H1 (cell line): ENCODE measurements at regions not wholly inside any gene's neighbourhood (a gene's known extent, or its start where the extent isn't known, plus 50 kb on each side); places are given as distances from the start of the nearest gene placed in this dataset.

Experiments used
- CTCF ChIA-PET: fragments of 300-600 bp; sonication (Branson Sonifier 250); formaldehyde crosslinking; loops from one replicate; lab custom pipeline; 2021; ENCODE audit not compliant: partially characterized antibody; lab: Charles Lee
- POLR2A ChIA-PET: fragments of 300-600 bp; sonication (Branson Sonifier 250); formaldehyde crosslinking; loops from one replicate; lab custom pipeline; 2021; ENCODE audit warnings: inconsistent platforms; ENCODE audit not compliant: partially characterized antibody; lab: Charles Lee
- DNase-seq, 2 experiments: peaks; one replicate each; pipeline versions ENCODE4 v3.0.0 to v3.0.0-alpha.2; 2010 to 2022; ENCODE audit warnings: low spot score in 2 of 2, low read depth in 1 of 2, mixed read lengths in 1 of 2
- FAIRE-seq: peaks from 2 replicates; lab custom pipeline; 2011; peaks lifted over from hg19 to GRCh38; lab: Jason Lieb, UNC
- H2AFZ ChIP-seq: 2 replicates; pipeline ENCODE4 v1.8.1; 2012; ENCODE audit warnings: low read length, inconsistent platforms
- H2AK5ac ChIP-seq: 2 replicates; pipeline ENCODE4 v1.6.1; 2013; ENCODE audit warnings: low read depth, low read length
- H2BK120ac ChIP-seq: replicated peaks from 2 replicates; pipeline ENCODE3; 2013; ENCODE audit warnings: low read depth, low read length, inconsistent platforms
- H2BK12ac ChIP-seq: 2 replicates; pipeline ENCODE4 v1.6.1; 2013; ENCODE audit warnings: low read depth, low read length
- H2BK15ac ChIP-seq: 2 replicates; pipeline ENCODE4 v1.6.1; 2013; ENCODE audit warnings: low read length
- H2BK20ac ChIP-seq: 2 replicates; pipeline ENCODE4 v1.6.1; 2013; ENCODE audit warnings: low read length
- H2BK5ac ChIP-seq: 2 replicates; pipeline ENCODE4 v1.6.1; 2013; ENCODE audit warnings: low read depth, low read length
- H3K14ac ChIP-seq: 2 replicates; pipeline ENCODE4 v1.6.1; 2013; ENCODE audit warnings: inconsistent platforms; ENCODE audit not compliant: insufficient read length
- H3K18ac ChIP-seq: 2 replicates; pipeline ENCODE4 v1.6.1; 2013; ENCODE audit warnings: low read length; ENCODE audit errors: extremely low read depth
- H3K23ac ChIP-seq: 2 replicates; pipeline ENCODE4 v1.6.1; 2013; ENCODE audit warnings: inconsistent platforms; ENCODE audit not compliant: insufficient read length
- H3K23me2 ChIP-seq: 2 replicates; pipeline ENCODE4 v1.6.1; 2013; ENCODE audit warnings: low read depth, low read length
- H3K27ac ChIP-seq: 2 replicates; pipeline ENCODE4 v1.6.1; 2011; ENCODE audit warnings: low read depth, low read length, inconsistent platforms
- H3K27me3 ChIP-seq, 4 experiments: replicated peaks in 1 of 4; 1 replicate in 1 of 4; 2 replicates in 3 of 4; pipeline versions ENCODE4 v1.6.1 to v1.8.1; 2011 to 2013; ENCODE audit warnings: low read length in 3 of 4, mild to moderate bottlenecking in 3 of 4, inconsistent platforms in 2 of 4, mixed read lengths in 2 of 4, moderate library complexity in 1 of 4; ENCODE audit not compliant: control insufficient read depth in 3 of 4, insufficient read depth in 3 of 4; ENCODE audit errors: extremely low read depth in 1 of 4
- H3K36me3 ChIP-seq, 4 experiments: 2 replicates each; pipeline versions ENCODE4 v1.6.1 to v1.8.1; 2011 to 2013; ENCODE audit warnings: mild to moderate bottlenecking in 4 of 4, low read length in 3 of 4, moderate library complexity in 2 of 4, control low read depth in 1 of 4, inconsistent platforms in 1 of 4; ENCODE audit not compliant: insufficient read depth in 4 of 4, control insufficient read depth in 2 of 4
- H3K4ac ChIP-seq: replicated peaks from 2 replicates; pipeline ENCODE3; 2013; ENCODE audit warnings: low read length, low read depth, mixed read lengths, inconsistent platforms; ENCODE audit not compliant: insufficient read length
- H3K4me1 ChIP-seq, 4 experiments: replicated peaks in 1 of 4; 1 replicate in 1 of 4; 2 replicates in 3 of 4; pipeline versions ENCODE4 v1.6.1 to v1.8.1; 2011 to 2013; ENCODE audit warnings: low read length in 3 of 4, inconsistent platforms in 2 of 4, mixed read lengths in 1 of 4; ENCODE audit not compliant: insufficient read depth in 4 of 4, control insufficient read depth in 3 of 4
- H3K4me2 ChIP-seq, 2 experiments: 2 replicates each; pipeline versions ENCODE4 v1.6.1 to v1.8.1; 2011 to 2013; ENCODE audit warnings: low read depth in 2 of 2, low read length in 2 of 2, control low read depth in 1 of 2, inconsistent platforms in 1 of 2, mild to moderate bottlenecking in 1 of 2; ENCODE audit not compliant: insufficient read depth in 1 of 2
- H3K4me3 ChIP-seq, 4 experiments: fragments of 200-600, 300-600 bp in 1 of 4; sonication (generic), shearing (Covaris generic), sonication (Bioruptor Twin) in 1 of 4; 2 replicates each; pipeline versions ENCODE4 v1.5.1 to v1.8.1; 2011 to 2016; ENCODE audit warnings: low read length in 4 of 4, low read depth in 3 of 4, control low read depth in 2 of 4, inconsistent platforms in 2 of 4, mild to moderate bottlenecking in 2 of 4, mixed read lengths in 1 of 4, moderate library complexity in 1 of 4; ENCODE audit not compliant: insufficient read depth in 2 of 4; ENCODE audit errors: extremely low read depth in 1 of 4
- H3K56ac ChIP-seq: replicated peaks from 2 replicates; pipeline ENCODE3; 2013; ENCODE audit warnings: low read depth, mild to moderate bottlenecking, mixed read lengths, low read length, inconsistent platforms; ENCODE audit not compliant: insufficient read length
- H3K79me1 ChIP-seq: 2 replicates; pipeline ENCODE4 v1.6.1; 2013; ENCODE audit warnings: low read depth, low read length, control low read depth
- H3K79me2 ChIP-seq, 2 experiments: 2 replicates each; pipeline versions ENCODE4 v1.6.1 to v1.8.1; 2012 to 2013; ENCODE audit warnings: low read length in 2 of 2, mild to moderate bottlenecking in 2 of 2, inconsistent platforms in 1 of 2; ENCODE audit not compliant: insufficient read depth in 2 of 2, control insufficient read depth in 1 of 2
- H3K9ac ChIP-seq, 4 experiments: replicated peaks in 1 of 4; 1 replicate in 1 of 4; 2 replicates in 3 of 4; pipeline versions ENCODE4 v1.6.1 to v1.8.1; 2011 to 2013; ENCODE audit warnings: low read depth in 3 of 4, low read length in 3 of 4, control low read depth in 2 of 4, mild to moderate bottlenecking in 2 of 4, moderate library complexity in 2 of 4, inconsistent platforms in 1 of 4; ENCODE audit errors: extremely low read depth in 1 of 4
- H3K9me3 ChIP-seq, 2 experiments: 2 replicates each; pipeline versions ENCODE4 v1.6.1 to v1.8.1; 2012 to 2013; ENCODE audit warnings: mild to moderate bottlenecking in 2 of 2, moderate library complexity in 2 of 2, control low read depth in 1 of 2, inconsistent platforms in 1 of 2, low read depth in 1 of 2, low read length in 1 of 2, mixed read lengths in 1 of 2; ENCODE audit not compliant: insufficient read depth in 2 of 2
- H4K20me1 ChIP-seq, 2 experiments: replicated peaks in 1 of 2; 2 replicates each; pipeline versions ENCODE3 to v1.8.1; 2011 to 2013; ENCODE audit warnings: inconsistent platforms in 2 of 2, low read length in 2 of 2, mild to moderate bottlenecking in 1 of 2; ENCODE audit not compliant: insufficient read depth in 2 of 2, control insufficient read depth in 1 of 2
- H4K5ac ChIP-seq: 2 replicates; pipeline ENCODE4 v1.6.1; 2013; ENCODE audit warnings: low read length, low read depth, mixed read lengths, inconsistent platforms; ENCODE audit not compliant: insufficient read length
- H4K8ac ChIP-seq: 2 replicates; pipeline ENCODE4 v1.8.0; 2013; ENCODE audit warnings: mild to moderate bottlenecking, moderate library complexity, low read length, inconsistent platforms; ENCODE audit not compliant: insufficient read depth; ENCODE audit errors: extremely low read depth
- H4K91ac ChIP-seq: replicated peaks from 2 replicates; pipeline ENCODE3; 2013; ENCODE audit warnings: low read length, mixed read lengths, inconsistent platforms; ENCODE audit not compliant: insufficient read length
- BRCA1 ChIP-seq: IDR thresholded peaks from 2 replicates; pipeline ENCODE4 v1.6.1; 2012; ENCODE audit warnings: low read depth, low read length, improper control_type of control experiment
- CBX8 ChIP-seq: fragments of 300-800, 300-1000 bp; sonication (generic); IDR thresholded peaks from 2 replicates; pipeline ENCODE4 v1.7.1; 2016; ENCODE audit warnings: low read depth, low read length, borderline replicate concordance
- CTBP2 ChIP-seq: IDR thresholded peaks from 2 replicates; pipeline ENCODE4 v1.7.0; 2011; ENCODE audit warnings: borderline replicate concordance, mild to moderate bottlenecking, moderate library complexity, mixed read lengths, low read length; ENCODE audit not compliant: insufficient read depth, insufficient read length
- E2F6 ChIP-seq: IDR thresholded peaks from 2 replicates; pipeline ENCODE4 v1.6.1; 2012; ENCODE audit warnings: inconsistent platforms
- EZH2 ChIP-seq: fragments of 200-600 bp; sonication (generic); IDR thresholded peaks from 2 replicates; pipeline ENCODE4 v1.7.1; 2012; ENCODE audit warnings: low read depth, mild to moderate bottlenecking, moderate library complexity, low read length, inconsistent platforms; ENCODE audit not compliant: severe bottlenecking
- HDAC6 ChIP-seq: IDR thresholded peaks from one replicate; pipeline ENCODE4 v1.7.1; 2012; ENCODE audit warnings: low read depth, mild to moderate bottlenecking, inconsistent platforms, low read length, moderate library complexity
- JUND ChIP-seq: IDR thresholded peaks from 2 replicates; pipeline ENCODE4 v1.6.1; 2011; ENCODE audit warnings: mild to moderate bottlenecking, improper control_type of control experiment, low read length
- KDM1A ChIP-seq: fragments of 200-600, 300-600 bp; sonication (generic); IDR thresholded peaks from 2 replicates; pipeline ENCODE4 v1.7.1; 2016; ENCODE audit warnings: mild to moderate bottlenecking, low read length, borderline replicate concordance
- KDM4A ChIP-seq: IDR thresholded peaks from one replicate; pipeline ENCODE4 v1.7.1; 2012; ENCODE audit warnings: low read depth, mild to moderate bottlenecking, moderate library complexity, low read length, inconsistent platforms; ENCODE audit not compliant: severe bottlenecking
- RFX5 ChIP-seq: IDR thresholded peaks from 2 replicates; pipeline ENCODE4 v1.6.1; 2011; ENCODE audit warnings: low read depth, low read length, improper control_type of control experiment, borderline replicate concordance
- SAP30 ChIP-seq: fragments of 300-600 bp; sonication (generic); IDR thresholded peaks from 2 replicates; pipeline ENCODE4 v1.7.1; 2012; ENCODE audit warnings: low read length, moderate library complexity, mild to moderate bottlenecking, inconsistent platforms; ENCODE audit not compliant: insufficient read depth, insufficient replicate concordance
- SP4 ChIP-seq: IDR thresholded peaks from 2 replicates; pipeline ENCODE4 v1.6.1; 2012; ENCODE audit warnings: low read length, inconsistent platforms
- ZNF274 ChIP-seq: IDR thresholded peaks from 2 replicates; pipeline ENCODE4 v1.7.0; 2012; ENCODE audit warnings: low read length, borderline replicate concordance; ENCODE audit errors: extremely low read depth
- WGBS, 2 experiments: shearing (Covaris generic) in 1 of 2; methylation state at CpG; one replicate each; pipeline versions ENCODE4 v1.1.6 to v1.1.7; 2013 to 2015; ENCODE audit warnings: low lambda C conversion rate in 2 of 2, mixed read lengths in 2 of 2, inconsistent platforms in 1 of 2, low coverage in 1 of 2, missing lambda C conversion rate in 1 of 2; ENCODE audit not compliant: insufficient replicate concordance in 2 of 2, insufficient coverage in 1 of 2, insufficient read length in 1 of 2; ENCODE audit errors: extremely low coverage in 1 of 2, missing lambda C conversion rate in 1 of 2; 5-methylcytosine and 5-hydroxymethylcytosine counted together

GRCh38 chr13:39941236-39941635, 285.8 kb downstream of the COG6 start:
- Histone ChIP-seq H3K36me3 (no peaks in the 10 kb centered on the region), H4K91ac (no peak overlapping the region), H3K56ac (no peak overlapping the region), H4K20me1 (no peaks in the 10 kb centered on the region), H2BK15ac (no peak overlapping the region), H2BK20ac (no peak overlapping the region), H3K79me2 (no peaks in the 10 kb centered on the region), H3K27ac (no peak overlapping the region), H3K23ac (no peak overlapping the region), H3K14ac (no peak overlapping the region), H2BK120ac (no peak overlapping the region), H4K5ac (no peak overlapping the region), H2AK5ac (no peak overlapping the region), H3K79me1 (no peaks in the 10 kb centered on the region), H3K4me3 (no peak overlapping the region), H2AFZ (no peak overlapping the region), H3K9me3 (no peaks in the 10 kb centered on the region), H3K23me2 (no peaks in the 10 kb centered on the region), H2BK12ac (no peak overlapping the region), H3K4ac (no peak overlapping the region), H3K9ac (no peak overlapping the region), H3K4me1 (peaks cover 0 to 5% (median 1%) of the 10 kb centered on the region in 4 experiments; a peak in 2 of 7 replicates), H3K4me2 (no peak overlapping the region), H3K18ac (no peak overlapping the region), H4K8ac (no peak overlapping the region), H3K27me3 (no peaks in the 10 kb centered on the region), H2BK5ac (no peak overlapping the region)
- CTCF ChIA-PET: interaction anchor here (0.6 to 5.9 kb wide), 19 partner anchors 12 to 836 kb away, joined by 3 to 55 read pairs (median 5); partner anchors contain the start of gene LHFPL6
- TF ChIP-seq KDM1A: no peak
- no peak for TF ChIP-seq BRCA1
- TF ChIP-seq SAP30: no peak
- no peak for TF ChIP-seq JUND
- TF ChIP-seq EZH2: no peak
- no peak for TF ChIP-seq HDAC6
- TF ChIP-seq RFX5: no peak
- no peak for TF ChIP-seq ZNF274
- TF ChIP-seq CTBP2: no peak
- TF ChIP-seq CBX8: no peak
- no peak for TF ChIP-seq SP4
- no peak for TF ChIP-seq E2F6
- TF ChIP-seq KDM4A: no peak
- FAIRE-seq (no peak), DNase-seq (peak in 1 of 2 experiments; percentile 15)
- WGBS, 2 experiments: 48% methylated on average over 5 of the region's 5 CpGs; no CpG with 5 or more reads in 1 of the 2 experiments
- POLR2A ChIA-PET: no interaction called here
